ENCODE measurements at regions not wholly inside any gene's neighbourhood (a gene's known extent, or its start where the extent isn't known, plus 50 kb on each side); places are given as distances from the start of the nearest gene placed in this dataset.

- Histone ChIP-seq H3K4me3 (no peak overlapping the region), H3K36me3 (no peaks in the 10 kb centered on the region), H3K27ac (no peak overlapping the region), H3K4me1 (ENCODE audit: control insufficient read depth in 1 of 2, low read depth in 2 of 2) (no peaks in the 10 kb centered on the region), H3K9me3 (no peaks in the 10 kb centered on the region), H3K27me3 (replicated peaks; ENCODE audit: insufficient read depth) (no peaks in the 10 kb centered on the region)
- DNase-seq (ENCODE audit: low spot score), result no peak
- ATAC-seq (ENCODE audit: insufficient number of reproducible peaks, low FRiP score, low read depth), result no peak
- TF ChIP-seq CTCF (IDR thresholded peaks at IDR 0.05), result no peak
Observed at GRCh38 chr3:139198186-139198585, 145.6 kb upstream of the MRPS22 start.

GRCh38 chr3:139198929-139199328 lies 144.9 kb upstream of the MRPS22 start:
- H3K27ac ChIP-seq, result no peak overlapping the region
- no peak overlapping the region for H3K4me3 ChIP-seq
- DNase-seq (ENCODE audit: low spot score), result no peak
- no peaks in the 10 kb centered on the region for H3K27me3 ChIP-seq (replicated peaks; ENCODE audit: insufficient read depth)
- no peak for TF ChIP-seq CTCF (IDR thresholded peaks at IDR 0.05)
- no peak for ATAC-seq (ENCODE audit: insufficient number of reproducible peaks, low FRiP score, low read depth)
- H3K4me1 ChIP-seq (ENCODE audit: control insufficient read depth in 1 of 2, low read depth in 2 of 2), result no peaks in the 10 kb centered on the region
- no peaks in the 10 kb centered on the region for H3K9me3 ChIP-seq
- no peaks in the 10 kb centered on the region for H3K36me3 ChIP-seq

- DNase-seq (ENCODE audit: low spot score), result no peak
- Histone ChIP-seq H3K9me3 (no peaks in the 10 kb centered on the region), H3K4me3 (no peak overlapping the region), H3K27ac (no peak overlapping the region), H3K36me3 (no peaks in the 10 kb centered on the region), H3K4me1 (ENCODE audit: control insufficient read depth in 1 of 2, low read depth in 2 of 2) (no peaks in the 10 kb centered on the region), H3K27me3 (replicated peaks; ENCODE audit: insufficient read depth) (no peaks in the 10 kb centered on the region)
- no peak for TF ChIP-seq CTCF (IDR thresholded peaks at IDR 0.05)
- no peak for ATAC-seq (ENCODE audit: insufficient number of reproducible peaks, low FRiP score, low read depth)
Observed at GRCh38 chr3:139199421-139200010, 144.3 kb upstream of the MRPS22 start.

- Histone ChIP-seq H3K27ac (no peak overlapping the region), H3K36me3 (no peaks in the 10 kb centered on the region), H3K9me3 (no peaks in the 10 kb centered on the region), H3K4me1 (ENCODE audit: control insufficient read depth in 1 of 2, low read depth in 2 of 2) (no peaks in the 10 kb centered on the region), H3K4me3 (no peak overlapping the region), H3K27me3 (replicated peaks; ENCODE audit: insufficient read depth) (no peaks in the 10 kb centered on the region)
- no peak for TF ChIP-seq CTCF (IDR thresholded peaks at IDR 0.05)
- no peak for DNase-seq (ENCODE audit: low spot score)
- ATAC-seq (ENCODE audit: insufficient number of reproducible peaks, low FRiP score, low read depth), result no peak
Observed at GRCh38 chr3:139201446-139202225, 142.2 kb upstream of the MRPS22 start.

GRCh38 chr3:139202226-139202958 lies 141.4 kb upstream of the MRPS22 start:
- Histone ChIP-seq H3K27ac (no peak overlapping the region), H3K4me3 (no peak overlapping the region), H3K4me1 (ENCODE audit: control insufficient read depth in 1 of 2, low read depth in 2 of 2) (no peaks in the 10 kb centered on the region), H3K9me3 (no peaks in the 10 kb centered on the region), H3K27me3 (replicated peaks; ENCODE audit: insufficient read depth) (no peaks in the 10 kb centered on the region), H3K36me3 (no peaks in the 10 kb centered on the region)
- no peak for TF ChIP-seq CTCF (IDR thresholded peaks at IDR 0.05)
- ATAC-seq (ENCODE audit: insufficient number of reproducible peaks, low FRiP score, low read depth) (no peak), DNase-seq (ENCODE audit: low spot score) (no peak)
